Esophagus squamous epithelium (tissue), 4 donors: ENCODE measurements at regions not wholly inside any gene's neighbourhood (a gene's known extent, or its start where the extent isn't known, plus 50 kb on each side); places are given as distances from the start of the nearest gene placed in this dataset.

ENCODE experiments used
- POLR2A ChIP-seq, 4 donors: fragments of 450-650 bp; IDR thresholded peaks; one replicate each; pipeline ENCODE4 v1.6.1; 2017; ENCODE audit warnings: antibody characterized with exemption in 4 of 4, mild to moderate bottlenecking in 4 of 4, moderate library complexity in 3 of 4
- TF ChIP-seq, protein P1 (sequence below), 6 experiments: fragments of 450-650 bp in 4 of 6; fragments of 200-600 bp in 2 of 6; sonication (generic) in 2 of 6; IDR thresholded peaks; one replicate each; pipeline ENCODE4 v1.5.1; 2016 to 2019; ENCODE audit warnings: antibody characterized with exemption in 6 of 6, mild to moderate bottlenecking in 4 of 6, moderate library complexity in 4 of 6

DNA sequence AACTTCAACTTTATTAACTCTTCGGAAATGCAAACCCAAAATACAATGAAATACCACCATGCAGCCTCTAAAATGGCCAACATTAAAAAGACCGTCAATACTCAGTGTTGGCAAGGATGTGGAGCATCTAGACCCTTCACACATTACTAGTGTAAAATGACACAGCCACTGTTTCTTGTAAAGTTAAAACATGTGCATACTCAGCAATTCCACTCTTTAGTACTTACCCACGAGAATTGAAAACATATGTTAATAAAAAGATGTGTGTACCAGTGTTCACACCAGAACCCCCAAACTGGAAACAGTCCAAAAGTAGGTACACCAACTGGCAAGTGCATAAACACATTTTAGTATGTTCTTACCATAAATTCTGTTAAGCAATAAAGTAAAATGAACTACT, 294.7 kb downstream of the PLK2 start:
- TF ChIP-seq, protein P1, sequence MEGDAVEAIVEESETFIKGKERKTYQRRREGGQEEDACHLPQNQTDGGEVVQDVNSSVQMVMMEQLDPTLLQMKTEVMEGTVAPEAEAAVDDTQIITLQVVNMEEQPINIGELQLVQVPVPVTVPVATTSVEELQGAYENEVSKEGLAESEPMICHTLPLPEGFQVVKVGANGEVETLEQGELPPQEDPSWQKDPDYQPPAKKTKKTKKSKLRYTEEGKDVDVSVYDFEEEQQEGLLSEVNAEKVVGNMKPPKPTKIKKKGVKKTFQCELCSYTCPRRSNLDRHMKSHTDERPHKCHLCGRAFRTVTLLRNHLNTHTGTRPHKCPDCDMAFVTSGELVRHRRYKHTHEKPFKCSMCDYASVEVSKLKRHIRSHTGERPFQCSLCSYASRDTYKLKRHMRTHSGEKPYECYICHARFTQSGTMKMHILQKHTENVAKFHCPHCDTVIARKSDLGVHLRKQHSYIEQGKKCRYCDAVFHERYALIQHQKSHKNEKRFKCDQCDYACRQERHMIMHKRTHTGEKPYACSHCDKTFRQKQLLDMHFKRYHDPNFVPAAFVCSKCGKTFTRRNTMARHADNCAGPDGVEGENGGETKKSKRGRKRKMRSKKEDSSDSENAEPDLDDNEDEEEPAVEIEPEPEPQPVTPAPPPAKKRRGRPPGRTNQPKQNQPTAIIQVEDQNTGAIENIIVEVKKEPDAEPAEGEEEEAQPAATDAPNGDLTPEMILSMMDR (IDR thresholded peaks at IDR 0.05) = no peak
- no peak for TF ChIP-seq POLR2A (IDR thresholded peaks at IDR 0.05)
